ENCODE measurements at regions not wholly inside any gene's neighbourhood (a gene's known extent, or its start where the extent isn't known, plus 50 kb on each side); places are given as distances from the start of the nearest gene placed in this dataset.

DNA sequence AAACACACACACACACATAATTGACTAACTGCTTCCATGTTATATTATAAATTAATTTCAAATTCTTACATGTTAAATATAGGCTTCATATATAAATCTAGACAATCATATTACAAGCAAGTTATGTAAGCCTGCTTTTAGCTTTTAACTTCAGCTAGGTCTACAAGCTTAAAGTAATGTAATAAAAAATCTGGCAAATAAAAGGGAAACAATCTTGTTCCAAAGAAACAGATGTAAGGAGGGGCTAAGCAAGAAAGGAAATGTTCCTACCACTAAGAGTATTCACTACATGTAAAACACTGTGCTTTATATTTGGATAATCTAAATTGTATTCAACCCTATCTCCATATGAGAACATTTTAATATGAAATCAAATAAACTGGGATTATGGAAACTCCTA, 110.4 kb downstream of the SLC6A15 start:
- Histone ChIP-seq H3K27ac (ENCODE audit: extremely low read depth, low read depth, low read length) (no peak overlapping the region), H3K4me1 (ENCODE audit: control insufficient read depth, insufficient read depth, low read length) (no peaks in the 10 kb centered on the region), H3K36me3 (ENCODE audit: control insufficient read depth in 2 of 2, insufficient read depth in 1 of 2, low read length in 2 of 2) (no peaks in the 10 kb centered on the region), H3K9me3 (ENCODE audit: control insufficient read depth, insufficient read depth, low read depth, low read length) (no peaks in the 10 kb centered on the region), H3K4me3 (ENCODE audit: low read depth, low read length) (no peak overlapping the region)
- ChIA-PET POLR2A (no interaction called here), CTCF (no interaction called here)
- TF ChIP-seq ZBTB21 (tag by site-specific recombination; IDR thresholded peaks at IDR 0.05) (no peak), ZNF830 (tag by site-specific recombination; IDR thresholded peaks at IDR 0.05; ENCODE audit: low read depth) (no peak), ZNF354C (tag by site-specific recombination; IDR thresholded peaks at IDR 0.05; ENCODE audit: borderline replicate concordance, low read depth) (no peak), FEZF1 (tag by site-specific recombination; IDR thresholded peaks at IDR 0.05) (no peak), ZNF530 (tag by site-specific recombination; IDR thresholded peaks at IDR 0.05; ENCODE audit: low read depth) (no peak)
- TF ChIP-seq, protein P1, sequence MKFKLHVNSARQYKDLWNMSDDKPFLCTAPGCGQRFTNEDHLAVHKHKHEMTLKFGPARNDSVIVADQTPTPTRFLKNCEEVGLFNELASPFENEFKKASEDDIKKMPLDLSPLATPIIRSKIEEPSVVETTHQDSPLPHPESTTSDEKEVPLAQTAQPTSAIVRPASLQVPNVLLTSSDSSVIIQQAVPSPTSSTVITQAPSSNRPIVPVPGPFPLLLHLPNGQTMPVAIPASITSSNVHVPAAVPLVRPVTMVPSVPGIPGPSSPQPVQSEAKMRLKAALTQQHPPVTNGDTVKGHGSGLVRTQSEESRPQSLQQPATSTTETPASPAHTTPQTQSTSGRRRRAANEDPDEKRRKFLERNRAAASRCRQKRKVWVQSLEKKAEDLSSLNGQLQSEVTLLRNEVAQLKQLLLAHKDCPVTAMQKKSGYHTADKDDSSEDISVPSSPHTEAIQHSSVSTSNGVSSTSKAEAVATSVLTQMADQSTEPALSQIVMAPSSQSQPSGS (tag by site-specific recombination; IDR thresholded peaks at IDR 0.05; ENCODE audit: low read depth), result no peak

DNA sequence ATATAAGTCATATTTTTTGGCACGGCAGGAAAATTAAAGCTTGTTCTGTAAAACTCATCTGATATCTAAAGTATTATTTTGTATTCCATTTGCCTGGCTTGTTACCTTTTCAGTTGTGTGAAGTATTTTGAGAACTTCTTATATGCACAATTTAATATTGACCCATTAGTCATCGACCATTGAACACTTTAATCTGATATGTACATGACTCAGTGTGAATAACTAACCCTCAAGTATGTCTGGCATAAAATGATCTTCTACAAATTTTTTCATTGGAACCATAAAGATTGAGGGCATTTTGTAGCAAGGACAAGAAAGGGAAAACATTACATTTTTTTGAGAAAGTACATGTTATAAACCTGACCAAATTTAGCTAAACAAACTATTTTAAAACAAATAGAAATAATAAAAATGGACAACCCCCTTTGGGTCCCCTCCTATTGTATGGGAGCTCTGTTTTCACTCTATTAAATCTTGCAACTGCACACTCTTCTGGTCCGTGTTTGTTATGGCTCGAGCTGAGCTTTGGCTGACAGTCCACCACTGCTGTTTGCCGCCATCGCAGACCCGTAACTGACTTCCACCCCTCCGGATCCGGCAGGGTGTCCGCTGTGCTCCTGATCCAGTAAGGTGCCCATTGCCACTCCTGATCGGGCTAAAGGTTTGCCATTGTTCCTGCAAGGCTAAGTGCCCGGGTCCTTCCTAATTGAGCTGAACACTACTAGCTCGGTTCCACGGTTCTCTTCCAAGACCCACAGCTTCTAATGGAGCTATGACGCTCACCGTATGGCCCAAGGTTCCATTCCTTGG, 118.8 kb downstream of the SLC6A15 start:
- Histone ChIP-seq H3K4me1 (ENCODE audit: control insufficient read depth, insufficient read depth, low read length) (no peaks in the 10 kb centered on the region), H3K36me3 (ENCODE audit: control insufficient read depth in 2 of 2, insufficient read depth in 1 of 2, low read length in 2 of 2) (no peaks in the 10 kb centered on the region), H3K4me3 (ENCODE audit: low read depth, low read length) (no peak overlapping the region), H3K9me3 (ENCODE audit: control insufficient read depth, insufficient read depth, low read depth, low read length) (no peaks in the 10 kb centered on the region), H3K27ac (ENCODE audit: extremely low read depth, low read depth, low read length) (no peak overlapping the region)
- TF ChIP-seq ZFP41 (tag by site-specific recombination; IDR thresholded peaks at IDR 0.05; ENCODE audit: borderline replicate concordance) (no peak), ZNF416 (tag by site-specific recombination; IDR thresholded peaks at IDR 0.05) (no peak), BCL11A (tag by site-specific recombination; IDR thresholded peaks at IDR 0.05; ENCODE audit: low read depth) (no peak), HOXD13 (CRISPR knock-in tag; IDR thresholded peaks at IDR 0.05; ENCODE audit: borderline replicate concordance) (no peak), ZNF133 (tag by site-specific recombination; IDR thresholded peaks at IDR 0.05) (no peak), ZFP37 (tag by site-specific recombination; IDR thresholded peaks at IDR 0.05) (no peak), PRDM1 (tag by site-specific recombination; IDR thresholded peaks at IDR 0.05) (no peak), ZNF266 (tag by site-specific recombination; IDR thresholded peaks at IDR 0.05; ENCODE audit: low read depth) (no peak), HOXC10 (CRISPR knock-in tag; IDR thresholded peaks at IDR 0.05) (no peak), FEZF1 (tag by site-specific recombination; IDR thresholded peaks at IDR 0.05) (no peak)
- TF ChIP-seq, protein P2, sequence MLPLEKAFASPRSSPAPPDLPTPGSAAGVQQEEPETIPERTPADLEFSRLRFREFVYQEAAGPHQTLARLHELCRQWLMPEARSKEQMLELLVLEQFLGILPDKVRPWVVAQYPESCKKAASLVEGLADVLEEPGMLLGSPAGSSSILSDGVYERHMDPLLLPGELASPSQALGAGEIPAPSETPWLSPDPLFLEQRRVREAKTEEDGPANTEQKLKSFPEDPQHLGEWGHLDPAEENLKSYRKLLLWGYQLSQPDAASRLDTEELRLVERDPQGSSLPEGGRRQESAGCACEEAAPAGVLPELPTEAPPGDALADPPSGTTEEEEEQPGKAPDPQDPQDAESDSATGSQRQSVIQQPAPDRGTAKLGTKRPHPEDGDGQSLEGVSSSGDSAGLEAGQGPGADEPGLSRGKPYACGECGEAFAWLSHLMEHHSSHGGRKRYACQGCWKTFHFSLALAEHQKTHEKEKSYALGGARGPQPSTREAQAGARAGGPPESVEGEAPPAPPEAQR (tag by site-specific recombination; IDR thresholded peaks at IDR 0.05), result no peak
- TF ChIP-seq, protein P3, sequence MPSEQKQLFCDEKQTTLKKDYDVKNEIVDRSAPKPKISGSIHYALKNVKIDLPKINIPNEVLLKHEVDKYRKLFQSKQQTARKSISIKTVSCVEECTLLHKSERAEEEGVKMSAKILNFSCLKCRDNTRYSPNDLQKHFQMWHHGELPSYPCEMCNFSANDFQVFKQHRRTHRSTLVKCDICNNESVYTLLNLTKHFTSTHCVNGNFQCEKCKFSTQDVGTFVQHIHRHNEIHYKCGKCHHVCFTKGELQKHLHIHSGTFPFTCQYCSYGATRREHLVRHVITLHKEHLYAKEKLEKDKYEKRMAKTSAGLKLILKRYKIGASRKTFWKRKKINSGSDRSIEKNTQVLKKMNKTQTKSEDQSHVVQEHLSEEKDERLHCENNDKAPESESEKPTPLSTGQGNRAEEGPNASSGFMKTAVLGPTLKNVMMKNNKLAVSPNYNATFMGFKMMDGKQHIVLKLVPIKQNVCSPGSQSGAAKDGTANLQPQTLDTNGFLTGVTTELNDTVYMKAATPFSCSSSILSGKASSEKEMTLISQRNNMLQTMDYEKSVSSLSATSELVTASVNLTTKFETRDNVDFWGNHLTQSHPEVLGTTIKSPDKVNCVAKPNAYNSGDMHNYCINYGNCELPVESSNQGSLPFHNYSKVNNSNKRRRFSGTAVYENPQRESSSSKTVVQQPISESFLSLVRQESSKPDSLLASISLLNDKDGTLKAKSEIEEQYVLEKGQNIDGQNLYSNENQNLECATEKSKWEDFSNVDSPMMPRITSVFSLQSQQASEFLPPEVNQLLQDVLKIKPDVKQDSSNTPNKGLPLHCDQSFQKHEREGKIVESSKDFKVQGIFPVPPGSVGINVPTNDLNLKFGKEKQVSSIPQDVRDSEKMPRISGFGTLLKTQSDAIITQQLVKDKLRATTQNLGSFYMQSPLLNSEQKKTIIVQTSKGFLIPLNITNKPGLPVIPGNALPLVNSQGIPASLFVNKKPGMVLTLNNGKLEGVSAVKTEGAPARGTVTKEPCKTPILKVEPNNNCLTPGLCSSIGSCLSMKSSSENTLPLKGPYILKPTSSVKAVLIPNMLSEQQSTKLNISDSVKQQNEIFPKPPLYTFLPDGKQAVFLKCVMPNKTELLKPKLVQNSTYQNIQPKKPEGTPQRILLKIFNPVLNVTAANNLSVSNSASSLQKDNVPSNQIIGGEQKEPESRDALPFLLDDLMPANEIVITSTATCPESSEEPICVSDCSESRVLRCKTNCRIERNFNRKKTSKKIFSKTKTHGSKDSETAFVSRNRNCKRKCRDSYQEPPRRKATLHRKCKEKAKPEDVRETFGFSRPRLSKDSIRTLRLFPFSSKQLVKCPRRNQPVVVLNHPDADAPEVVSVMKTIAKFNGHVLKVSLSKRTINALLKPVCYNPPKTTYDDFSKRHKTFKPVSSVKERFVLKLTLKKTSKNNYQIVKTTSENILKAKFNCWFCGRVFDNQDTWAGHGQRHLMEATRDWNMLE (tag by site-specific recombination; conservative IDR thresholded peaks at IDR 0.05; ENCODE audit: low read depth), result no peak
- TF ChIP-seq, protein P4, sequence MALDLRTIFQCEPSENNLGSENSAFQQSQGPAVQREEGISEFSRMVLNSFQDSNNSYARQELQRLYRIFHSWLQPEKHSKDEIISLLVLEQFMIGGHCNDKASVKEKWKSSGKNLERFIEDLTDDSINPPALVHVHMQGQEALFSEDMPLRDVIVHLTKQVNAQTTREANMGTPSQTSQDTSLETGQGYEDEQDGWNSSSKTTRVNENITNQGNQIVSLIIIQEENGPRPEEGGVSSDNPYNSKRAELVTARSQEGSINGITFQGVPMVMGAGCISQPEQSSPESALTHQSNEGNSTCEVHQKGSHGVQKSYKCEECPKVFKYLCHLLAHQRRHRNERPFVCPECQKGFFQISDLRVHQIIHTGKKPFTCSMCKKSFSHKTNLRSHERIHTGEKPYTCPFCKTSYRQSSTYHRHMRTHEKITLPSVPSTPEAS (tag by site-specific recombination; IDR thresholded peaks at IDR 0.05), result no peak
- CTCF ChIA-PET, result interaction anchor here (0.6 kb wide), 1 partner anchor 20 kb away, joined by 3 read pairs; no protein-coding TSS in a partner anchor
- POLR2A ChIA-PET, result no interaction called here
